Tibial nerve (tissue), 4 donors: ENCODE measurements at regions not wholly inside any gene's neighbourhood (a gene's known extent, or its start where the extent isn't known, plus 50 kb on each side); places are given as distances from the start of the nearest gene placed in this dataset.

Experiments used
- EP300 ChIP-seq, 2 donors: sonication (generic); formaldehyde crosslinking; IDR thresholded peaks; one replicate each; pipeline ENCODE4 v1.6.1; 2017; ENCODE audit warnings: antibody characterized with exemption in 2 of 2, mild to moderate bottlenecking in 1 of 2
- POLR2A ChIP-seq, 2 donors: fragments of 450-650 bp; IDR thresholded peaks; one replicate each; pipeline ENCODE4 v1.6.1; 2017; ENCODE audit warnings: antibody characterized with exemption in 2 of 2, mild to moderate bottlenecking in 2 of 2, moderate library complexity in 2 of 2
- TF ChIP-seq, protein P1 (sequence below), 5 experiments: fragments of 200-600 bp in 3 of 5; fragments of 450-650 bp in 2 of 5; sonication (generic) in 3 of 5; IDR thresholded peaks; one replicate each; pipeline ENCODE4 v1.5.1; 2016 to 2019; ENCODE audit warnings: antibody characterized with exemption in 5 of 5, mild to moderate bottlenecking in 3 of 5, moderate library complexity in 2 of 5

DNA sequence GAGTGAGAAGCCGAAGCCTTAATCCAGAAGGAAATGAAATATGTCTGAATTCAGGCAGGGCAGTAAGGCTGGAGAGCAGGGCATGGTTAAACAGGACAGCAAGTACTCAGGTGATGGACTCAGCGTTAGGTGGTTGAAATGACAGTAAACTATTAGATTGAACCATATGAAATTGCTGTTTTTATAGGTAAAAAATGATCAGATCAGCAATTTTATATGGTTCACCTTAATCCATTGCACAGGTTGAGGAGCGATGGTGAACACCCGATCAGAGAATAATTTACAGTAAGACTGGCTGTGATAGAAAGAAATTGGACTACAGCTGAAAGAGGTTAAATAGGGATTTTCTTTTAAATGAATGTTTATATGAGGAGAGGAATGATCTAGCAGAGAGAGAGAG, 56.6 kb downstream of the TTC6 start:
- TF ChIP-seq POLR2A (IDR thresholded peaks at IDR 0.05) (no peak), EP300 (IDR thresholded peaks at IDR 0.05) (no peak)
- TF ChIP-seq, protein P1, sequence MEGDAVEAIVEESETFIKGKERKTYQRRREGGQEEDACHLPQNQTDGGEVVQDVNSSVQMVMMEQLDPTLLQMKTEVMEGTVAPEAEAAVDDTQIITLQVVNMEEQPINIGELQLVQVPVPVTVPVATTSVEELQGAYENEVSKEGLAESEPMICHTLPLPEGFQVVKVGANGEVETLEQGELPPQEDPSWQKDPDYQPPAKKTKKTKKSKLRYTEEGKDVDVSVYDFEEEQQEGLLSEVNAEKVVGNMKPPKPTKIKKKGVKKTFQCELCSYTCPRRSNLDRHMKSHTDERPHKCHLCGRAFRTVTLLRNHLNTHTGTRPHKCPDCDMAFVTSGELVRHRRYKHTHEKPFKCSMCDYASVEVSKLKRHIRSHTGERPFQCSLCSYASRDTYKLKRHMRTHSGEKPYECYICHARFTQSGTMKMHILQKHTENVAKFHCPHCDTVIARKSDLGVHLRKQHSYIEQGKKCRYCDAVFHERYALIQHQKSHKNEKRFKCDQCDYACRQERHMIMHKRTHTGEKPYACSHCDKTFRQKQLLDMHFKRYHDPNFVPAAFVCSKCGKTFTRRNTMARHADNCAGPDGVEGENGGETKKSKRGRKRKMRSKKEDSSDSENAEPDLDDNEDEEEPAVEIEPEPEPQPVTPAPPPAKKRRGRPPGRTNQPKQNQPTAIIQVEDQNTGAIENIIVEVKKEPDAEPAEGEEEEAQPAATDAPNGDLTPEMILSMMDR (IDR thresholded peaks at IDR 0.05), result no peak
